HEK293T (cell line): ENCODE measurements at regions not wholly inside any gene's neighbourhood (a gene's known extent, or its start where the extent isn't known, plus 50 kb on each side); places are given as distances from the start of the nearest gene placed in this dataset.

Source experiments
- ARNT ChIP-seq: fragments of 450-650 bp; IDR thresholded peaks from 2 replicates; pipeline ENCODE4 v1.6.1; 2017; ENCODE audit warnings: mild to moderate bottlenecking
- BHLHE40 ChIP-seq: fragments of 450-650 bp; IDR thresholded peaks from 2 replicates; pipeline ENCODE4 v1.6.1; 2016; ENCODE audit warnings: mild to moderate bottlenecking, moderate library complexity, borderline replicate concordance
- CTBP1 ChIP-seq: fragments of 450-650 bp; IDR thresholded peaks from 2 replicates; pipeline ENCODE4 v1.6.1; 2016; ENCODE audit warnings: borderline replicate concordance
- ELF4 ChIP-seq: fragments of 450-650 bp; IDR thresholded peaks from 2 replicates; pipeline ENCODE4 v1.6.1; 2017; ENCODE audit warnings: antibody characterized with exemption
- FOXA1 ChIP-seq: fragments of 450-650 bp; IDR thresholded peaks from 2 replicates; pipeline ENCODE4 v1.6.1; 2016; ENCODE audit warnings: mild to moderate bottlenecking
- FOXK2 ChIP-seq: fragments of 450-650 bp; IDR thresholded peaks from 2 replicates; pipeline ENCODE4 v1.6.1; 2016; ENCODE audit warnings: mild to moderate bottlenecking
- FOXM1 ChIP-seq: fragments of 450-650 bp; IDR thresholded peaks from 2 replicates; pipeline ENCODE4 v1.6.1; 2017; ENCODE audit warnings: mild to moderate bottlenecking, borderline replicate concordance
- HDGF ChIP-seq: fragments of 450-650 bp; IDR thresholded peaks from 2 replicates; pipeline ENCODE4 v1.6.1; 2017; ENCODE audit warnings: antibody characterized with exemption, borderline replicate concordance
- L3MBTL2 ChIP-seq: fragments of 450-650 bp; conservative IDR thresholded peaks from 2 replicates; pipeline ENCODE4 v1.6.1; 2016; ENCODE audit warnings: mild to moderate bottlenecking
- SP1 ChIP-seq: fragments of 450-650 bp; IDR thresholded peaks from 2 replicates; pipeline ENCODE4 v1.6.1; 2017
- SUZ12 ChIP-seq: fragments of 450-650 bp; IDR thresholded peaks from 2 replicates; pipeline ENCODE4 v1.6.1; 2016; ENCODE audit warnings: mild to moderate bottlenecking
- TARDBP ChIP-seq: fragments of 450-650 bp; IDR thresholded peaks from 2 replicates; pipeline ENCODE4 v1.6.1; 2016
- ZNF384 ChIP-seq: fragments of 450-650 bp; IDR thresholded peaks from 2 replicates; pipeline ENCODE4 v1.6.1; 2016

GRCh38 chr6:82832811-82833210 lies 232.8 kb downstream of the UBE3D start:
- TF ChIP-seq BHLHE40, result no peak
- TF ChIP-seq FOXA1, result no peak
- TF ChIP-seq SP1, result no peak
- no peak for TF ChIP-seq ZNF384
- TF ChIP-seq L3MBTL2, result no peak
- TF ChIP-seq SUZ12, result no peak
- no peak for TF ChIP-seq ELF4
- no peak for TF ChIP-seq FOXM1
- TF ChIP-seq CTBP1, result no peak
- no peak for TF ChIP-seq TARDBP
- no peak for TF ChIP-seq HDGF
- TF ChIP-seq ARNT, result no peak
- TF ChIP-seq FOXK2, result no peak
